ENCODE measurements at regions not wholly inside any gene's neighbourhood (a gene's known extent, or its start where the extent isn't known, plus 50 kb on each side); places are given as distances from the start of the nearest gene placed in this dataset.

DNA sequence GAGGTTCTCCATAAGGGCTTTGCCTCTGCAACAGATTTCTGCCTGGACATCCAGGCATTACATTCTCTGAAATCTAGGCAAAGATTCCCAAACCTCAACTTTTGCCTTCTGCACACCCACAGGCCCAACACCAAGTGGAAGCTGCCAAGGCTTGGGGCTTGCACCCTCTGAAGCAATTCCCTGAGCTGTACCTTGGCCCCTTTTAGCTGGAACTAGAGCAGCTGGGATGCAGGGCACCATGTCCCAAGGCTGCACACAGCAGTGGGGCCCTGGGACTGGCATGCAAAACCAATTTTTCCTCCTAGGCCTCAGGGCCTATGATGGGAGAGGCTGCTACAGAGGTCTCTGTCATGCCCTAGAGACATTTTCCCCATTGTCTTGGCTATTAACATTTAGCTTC is 943.2 kb downstream of the PCDH17 start:
- no peaks in the 10 kb centered on the region for H3K4me1 ChIP-seq (ENCODE audit: insufficient read depth, low read length)
- intact Hi-C loops (cut with DNase I, micrococcal nuclease): no loop called here
- Mint-ChIP-seq H3K27me3 (no peaks in the 10 kb centered on the region), H3K36me3 (ENCODE audit: low read depth) (no peaks in the 10 kb centered on the region), H3K4me1 (ENCODE audit: low read depth) (no peaks in the 10 kb centered on the region), H3K9me3 (peaks cover 10% of the 10 kb centered on the region), H3K4me3 (no peak overlapping the region), H3K27ac (no peak overlapping the region)
- H3K4me3 ChIP-seq (ENCODE audit: low read length): no peak overlapping the region
- no peaks in the 10 kb centered on the region for H3K27me3 ChIP-seq (ENCODE audit: control insufficient read depth in 1 of 2, insufficient read depth in 2 of 2, low read length in 2 of 2)
- CTCF ChIA-PET: no interaction called here
- POLR2A ChIA-PET: no interaction called here
- DNase-seq: no peak
- H3K9me3 ChIP-seq (ENCODE audit: control insufficient read depth in 1 of 2, insufficient read depth in 1 of 2, low read length in 2 of 2): peaks cover 12 to 15% of the 10 kb centered on the region in 2 experiments
- TF ChIP-seq, protein P1, sequence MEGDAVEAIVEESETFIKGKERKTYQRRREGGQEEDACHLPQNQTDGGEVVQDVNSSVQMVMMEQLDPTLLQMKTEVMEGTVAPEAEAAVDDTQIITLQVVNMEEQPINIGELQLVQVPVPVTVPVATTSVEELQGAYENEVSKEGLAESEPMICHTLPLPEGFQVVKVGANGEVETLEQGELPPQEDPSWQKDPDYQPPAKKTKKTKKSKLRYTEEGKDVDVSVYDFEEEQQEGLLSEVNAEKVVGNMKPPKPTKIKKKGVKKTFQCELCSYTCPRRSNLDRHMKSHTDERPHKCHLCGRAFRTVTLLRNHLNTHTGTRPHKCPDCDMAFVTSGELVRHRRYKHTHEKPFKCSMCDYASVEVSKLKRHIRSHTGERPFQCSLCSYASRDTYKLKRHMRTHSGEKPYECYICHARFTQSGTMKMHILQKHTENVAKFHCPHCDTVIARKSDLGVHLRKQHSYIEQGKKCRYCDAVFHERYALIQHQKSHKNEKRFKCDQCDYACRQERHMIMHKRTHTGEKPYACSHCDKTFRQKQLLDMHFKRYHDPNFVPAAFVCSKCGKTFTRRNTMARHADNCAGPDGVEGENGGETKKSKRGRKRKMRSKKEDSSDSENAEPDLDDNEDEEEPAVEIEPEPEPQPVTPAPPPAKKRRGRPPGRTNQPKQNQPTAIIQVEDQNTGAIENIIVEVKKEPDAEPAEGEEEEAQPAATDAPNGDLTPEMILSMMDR (IDR thresholded peaks at IDR 0.05): no peak
- no peak for ATAC-seq (ENCODE audit: poor library complexity)
- H3K36me3 ChIP-seq (ENCODE audit: insufficient read depth, low read length): no peaks in the 10 kb centered on the region
- no peak overlapping the region for H3K27ac ChIP-seq (ENCODE audit: low read depth in 1 of 2, low read length in 2 of 2)

GRCh38 chr13:58579468-58579867 is 947.9 kb downstream of the PCDH17 start:
- H3K27me3 ChIP-seq (ENCODE audit: control insufficient read depth in 1 of 2, insufficient read depth in 2 of 2, low read length in 2 of 2): no peaks in the 10 kb centered on the region
- H3K9me3 ChIP-seq (ENCODE audit: control insufficient read depth in 1 of 2, insufficient read depth in 1 of 2, low read length in 2 of 2): peaks cover 10 to 13% of the 10 kb centered on the region in 2 experiments
- Mint-ChIP-seq H3K27me3 (no peaks in the 10 kb centered on the region), H3K9me3 (peaks cover 10% of the 10 kb centered on the region), H3K36me3 (ENCODE audit: low read depth) (no peaks in the 10 kb centered on the region), H3K4me1 (ENCODE audit: low read depth) (no peaks in the 10 kb centered on the region), H3K4me3 (no peak overlapping the region), H3K27ac (no peak overlapping the region)
- no peaks in the 10 kb centered on the region for H3K36me3 ChIP-seq (ENCODE audit: insufficient read depth, low read length)
- intact Hi-C loops (cut with DNase I, micrococcal nuclease): no loop called here
- DNase-seq (no peak), ATAC-seq (ENCODE audit: poor library complexity) (no peak)
- TF ChIP-seq, protein P1 (IDR thresholded peaks at IDR 0.05): no peak
- H3K27ac ChIP-seq (ENCODE audit: low read depth in 1 of 2, low read length in 2 of 2): no peak overlapping the region
- ChIA-PET POLR2A (no interaction called here), CTCF (no interaction called here)
- no peaks in the 10 kb centered on the region for H3K4me1 ChIP-seq (ENCODE audit: insufficient read depth, low read length)
- no peak overlapping the region for H3K4me3 ChIP-seq (ENCODE audit: low read length)

GRCh38 chr13:58583966-58584365 is 952.4 kb downstream of the PCDH17 start:
- no peaks in the 10 kb centered on the region for H3K36me3 ChIP-seq (ENCODE audit: insufficient read depth, low read length)
- Mint-ChIP-seq H3K9me3 (peaks cover 7% of the 10 kb centered on the region), H3K4me1 (ENCODE audit: low read depth) (no peaks in the 10 kb centered on the region), H3K36me3 (ENCODE audit: low read depth) (no peaks in the 10 kb centered on the region), H3K27me3 (no peaks in the 10 kb centered on the region), H3K4me3 (no peak overlapping the region), H3K27ac (no peak overlapping the region)
- intact Hi-C loops (cut with DNase I, micrococcal nuclease): no loop called here
- no peak for DNase-seq
- no peak overlapping the region for H3K27ac ChIP-seq (ENCODE audit: low read depth in 1 of 2, low read length in 2 of 2)
- no peak overlapping the region for H3K4me3 ChIP-seq (ENCODE audit: low read length)
- ChIA-PET CTCF (no interaction called here), POLR2A (no interaction called here)
- TF ChIP-seq, protein P1 (IDR thresholded peaks at IDR 0.05): no peak
- no peaks in the 10 kb centered on the region for H3K4me1 ChIP-seq (ENCODE audit: insufficient read depth, low read length)
- H3K27me3 ChIP-seq (ENCODE audit: control insufficient read depth in 1 of 2, insufficient read depth in 2 of 2, low read length in 2 of 2): no peaks in the 10 kb centered on the region
- ATAC-seq (ENCODE audit: poor library complexity): no peak
- no peaks in the 10 kb centered on the region for H3K9me3 ChIP-seq (ENCODE audit: control insufficient read depth in 1 of 2, insufficient read depth in 1 of 2, low read length in 2 of 2)

All from CD4-positive, alpha-beta T cell (primary cell).